ENCODE measurements at regions not wholly inside any gene's neighbourhood (a gene's known extent, or its start where the extent isn't known, plus 50 kb on each side); places are given as distances from the start of the nearest gene placed in this dataset.

DNA sequence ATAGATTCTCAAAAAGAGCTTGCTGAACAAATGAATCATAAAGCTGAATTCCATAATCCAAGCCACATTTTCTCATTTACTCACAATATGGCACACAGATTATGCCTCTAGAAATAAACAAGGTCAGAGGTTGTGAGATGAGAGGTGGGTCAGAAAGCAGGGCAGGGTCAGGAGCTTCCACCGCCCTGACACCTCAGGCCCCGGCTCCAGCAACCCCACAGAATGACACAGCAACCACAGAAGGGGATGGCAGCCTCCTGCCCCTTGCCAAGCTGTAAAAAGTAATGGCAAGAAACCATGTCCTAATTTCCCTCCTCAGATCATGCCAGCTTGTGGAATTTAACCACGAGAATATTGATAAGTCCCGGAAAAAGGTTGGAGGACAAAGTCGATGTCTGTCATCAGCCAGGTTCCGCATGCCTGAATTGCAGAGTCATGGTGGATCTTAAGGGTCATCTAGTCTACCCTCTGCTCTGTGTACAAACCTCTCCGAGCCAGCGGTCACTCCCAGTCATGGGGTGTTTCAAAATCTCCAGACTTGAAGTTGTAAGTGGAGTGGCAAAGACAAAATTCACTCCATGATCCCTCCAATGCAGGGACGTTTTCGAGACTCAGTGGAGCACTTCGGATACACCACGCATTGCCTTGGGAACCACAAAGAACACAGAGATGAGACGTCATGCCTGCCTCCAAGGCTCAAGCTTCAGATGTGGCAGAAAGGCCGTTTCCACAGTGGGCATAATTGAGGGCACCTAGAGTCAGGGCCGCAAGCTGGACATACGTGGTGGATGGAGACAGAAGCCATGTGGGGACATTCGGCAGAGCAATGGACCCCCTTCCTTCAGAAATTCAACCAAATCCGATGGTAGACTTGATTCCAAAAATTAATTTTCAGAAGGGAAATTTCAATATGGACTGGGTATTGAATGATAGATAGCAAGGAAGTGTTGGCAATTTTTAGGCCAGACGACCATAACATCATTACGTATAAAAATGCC, 254.0 kb downstream of the TOMM20 start:
- WGBS (ENCODE audit: low lambda C conversion rate): 5% methylated on average over 20 of the region's 20 CpGs
- in situ Hi-C loops (cut with HindIII; ENCODE audit: extremely low pct_ligation_motif_present, low pct_unique_long_range_greater_than_20kb): loop anchor here (5.0 to 10.0 kb wide), 4 partner anchors 83 to 380 kb away; partner anchors contain the start of gene IRF2BP2
- BruUV-seq (replicated peaks): TSS peak; percentile 91
- TF ChIP-seq YY1 (IDR thresholded peaks at IDR 0.05; ENCODE audit: insufficient read depth, insufficient replicate concordance, low read depth, low read length): peak; percentile 71
- TF ChIP-seq, protein P1, sequence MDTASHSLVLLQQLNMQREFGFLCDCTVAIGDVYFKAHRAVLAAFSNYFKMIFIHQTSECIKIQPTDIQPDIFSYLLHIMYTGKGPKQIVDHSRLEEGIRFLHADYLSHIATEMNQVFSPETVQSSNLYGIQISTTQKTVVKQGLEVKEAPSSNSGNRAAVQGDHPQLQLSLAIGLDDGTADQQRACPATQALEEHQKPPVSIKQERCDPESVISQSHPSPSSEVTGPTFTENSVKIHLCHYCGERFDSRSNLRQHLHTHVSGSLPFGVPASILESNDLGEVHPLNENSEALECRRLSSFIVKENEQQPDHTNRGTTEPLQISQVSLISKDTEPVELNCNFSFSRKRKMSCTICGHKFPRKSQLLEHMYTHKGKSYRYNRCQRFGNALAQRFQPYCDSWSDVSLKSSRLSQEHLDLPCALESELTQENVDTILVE (CRISPR knock-in tag; IDR thresholded peaks at IDR 0.05): peak; percentile 24; the same call in 1 of the 2 replicates
- 0 out of 2 replicates have a peak, but pooled peaks have one; percentile 45 for TF ChIP-seq ZNF354B (CRISPR knock-in tag; IDR thresholded peaks at IDR 0.05)
- 0 out of 2 replicates have a peak, but pooled peaks have one; percentile 72 for TF ChIP-seq TSC22D2 (CRISPR knock-in tag; IDR thresholded peaks at IDR 0.05; ENCODE audit: borderline replicate concordance)
- TF ChIP-seq ZNF746 (CRISPR knock-in tag; IDR thresholded peaks at IDR 0.05): peak; percentile 59; the same call in 1 of the 2 replicates
- no peak for TF ChIP-seq GABPA (IDR thresholded peaks at IDR 0.05; ENCODE audit: low read depth, low read length)
- peak; percentile 22; the same call in 1 of the 2 replicates for TF ChIP-seq GABPA (CRISPR knock-in tag; IDR thresholded peaks at IDR 0.05; ENCODE audit: low read depth)
- TF ChIP-seq ZNF792 (CRISPR knock-in tag; IDR thresholded peaks at IDR 0.05): peak; percentile 55; the same call in 1 of the 2 replicates
- TF ChIP-seq, protein P2, sequence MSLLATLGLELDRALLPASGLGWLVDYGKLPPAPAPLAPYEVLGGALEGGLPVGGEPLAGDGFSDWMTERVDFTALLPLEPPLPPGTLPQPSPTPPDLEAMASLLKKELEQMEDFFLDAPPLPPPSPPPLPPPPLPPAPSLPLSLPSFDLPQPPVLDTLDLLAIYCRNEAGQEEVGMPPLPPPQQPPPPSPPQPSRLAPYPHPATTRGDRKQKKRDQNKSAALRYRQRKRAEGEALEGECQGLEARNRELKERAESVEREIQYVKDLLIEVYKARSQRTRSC (CRISPR knock-in tag; IDR thresholded peaks at IDR 0.05; ENCODE audit: low read depth): 0 out of 2 replicates have a peak, but pooled peaks have one; percentile 73
- TF ChIP-seq POGZ (CRISPR knock-in tag; IDR thresholded peaks at IDR 0.05): no peak
- 0 out of 2 replicates have a peak, but pooled peaks have one; percentile 34 for TF ChIP-seq ZNF329 (CRISPR knock-in tag; IDR thresholded peaks at IDR 0.05; ENCODE audit: low read depth)
- peak; percentile 92 for TF ChIP-seq MAFG (CRISPR knock-in tag; IDR thresholded peaks at IDR 0.05)

More for the DNA sequence above, 254.0 kb downstream of the TOMM20 start:
- Histone ChIP-seq H3K9ac (ENCODE audit: insufficient read depth, low read depth, low read length) (peak overlapping the region; percentile 90), H3K27me3 (ENCODE audit: control insufficient read depth in 1 of 2, insufficient read depth in 2 of 2, low read length in 2 of 2) (no peaks in the 10 kb centered on the region; a peak in 1 of 5 replicates), H3K4me1 (ENCODE audit: insufficient read depth, low read length) (peaks cover 89% of the 10 kb centered on the region), H3K4me2 (ENCODE audit: low read depth, low read length) (peak overlapping the region; percentile 98), H4K20me1 (ENCODE audit: insufficient read depth, low read length) (no peaks in the 10 kb centered on the region), H3K27ac (ENCODE audit: extremely low read length, insufficient read depth, low read length) (peak overlapping the region; percentile 98), H2AFZ (ENCODE audit: low read length) (no peak overlapping the region), H3K9me3 (ENCODE audit: low read length) (no peaks in the 10 kb centered on the region), H3K36me3 (replicated peaks in 1 of 2; ENCODE audit: control insufficient read depth in 1 of 2, insufficient read depth in 2 of 2, low read length in 2 of 2) (no peaks in the 10 kb centered on the region; a peak in 1 of 5 replicates), H3K4me3 (replicated peaks in 1 of 3; ENCODE audit: insufficient read depth in 1 of 3, low read depth in 2 of 3, low read length in 3 of 3) (peak overlapping the region; percentile 36 to 71 (median 49)), H3K79me2 (ENCODE audit: insufficient read depth, low read length) (peaks cover 8% of the 10 kb centered on the region)
- POLR2A ChIA-PET: interaction anchor here (0.6 to 4.5 kb wide), 48 partner anchors 11 to 396 kb away, joined by 3 to 178 read pairs (median 5); partner anchors contain the start of genes IRF2BP2 and TARBP1
- ATAC-seq: peak; percentile 59
- CTCF ChIA-PET (ENCODE audit: low intra/inter-chr PET ratio, low total read pairs): no interaction called here
- peak; percentile 97 for FAIRE-seq
- intact Hi-C loops (cut with micrococcal nuclease; ENCODE audit: unreplicated experiment): loop anchor here (1.0 to 10.0 kb wide), 5 partner anchors 60 to 262 kb away; no protein-coding TSS in a partner anchor
- DNase-seq (ENCODE audit: low spot score): peak; percentile 90
